Hippocampal formation (tissue), 2 donors: ENCODE measurements at regions not wholly inside any gene's neighbourhood (a gene's known extent, or its start where the extent isn't known, plus 50 kb on each side); places are given as distances from the start of the nearest gene placed in this dataset.

Experiments
- DNase-seq, 2 donors: peaks; one replicate each; lab custom pipeline; 2025; lab: John Stamatoyannopoulos, UW

GRCh38 chr9:81532251-81532650, 157.1 kb downstream of the TLE1 start:
- DNase-seq: no peak

DNA sequence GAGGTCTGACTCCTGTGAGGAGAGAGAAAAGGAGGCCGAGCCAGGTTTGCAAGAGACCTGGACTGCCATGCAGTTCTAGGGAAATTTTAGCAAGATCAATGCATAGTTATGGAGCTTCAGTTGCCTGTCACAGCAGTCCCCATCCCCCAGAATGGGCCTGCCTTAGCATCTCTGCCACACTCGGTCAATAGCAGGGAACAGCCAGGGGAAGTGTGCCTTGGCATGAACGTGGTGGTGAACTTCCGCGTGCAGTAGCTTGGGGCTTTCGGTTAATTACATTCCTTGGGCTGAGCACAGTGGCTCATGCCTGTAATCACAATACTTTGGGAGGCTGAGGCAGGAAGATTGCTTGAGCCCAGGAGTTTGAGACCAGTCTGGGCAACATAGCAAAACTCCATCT, 157.8 kb downstream of the TLE1 start:
- no peak for DNase-seq

- DNase-seq: no peak
Measured at GRCh38 chr9:81530846-81531245, 158.5 kb downstream of the TLE1 start.

GRCh38 chr9:81530310-81530810, 159.0 kb downstream of the TLE1 start:
- no peak for DNase-seq

DNA sequence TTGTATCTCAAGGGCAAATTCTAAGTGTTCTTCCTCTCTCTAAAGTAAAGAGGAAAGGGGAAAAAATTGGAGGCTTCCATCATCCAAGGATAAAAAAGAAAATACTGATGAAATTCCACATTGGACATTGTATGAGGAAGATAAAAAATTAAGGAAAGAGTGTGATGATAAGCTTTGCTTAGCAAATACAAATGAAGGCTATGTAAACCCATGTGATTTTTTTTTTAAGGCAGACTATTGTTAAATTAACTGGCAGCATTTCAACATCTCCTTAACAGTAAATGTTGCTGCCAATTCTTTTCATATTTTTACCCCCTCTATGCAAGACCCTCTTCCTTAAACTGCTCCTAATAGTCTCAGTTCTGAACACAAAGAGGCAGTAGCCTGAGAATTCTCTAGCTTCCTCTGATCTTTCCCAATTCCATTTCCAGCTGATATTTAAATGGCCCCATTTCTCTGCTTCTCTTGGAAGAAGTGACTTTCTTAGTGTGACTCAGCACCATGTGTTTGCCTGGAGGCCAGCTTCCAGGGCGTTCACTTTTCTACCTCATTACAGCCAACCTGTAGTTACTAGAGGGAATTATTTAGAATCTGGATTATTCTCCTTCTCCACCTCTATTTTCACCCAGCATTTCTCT, 159.7 kb downstream of the TLE1 start:
- no peak for DNase-seq

DNA sequence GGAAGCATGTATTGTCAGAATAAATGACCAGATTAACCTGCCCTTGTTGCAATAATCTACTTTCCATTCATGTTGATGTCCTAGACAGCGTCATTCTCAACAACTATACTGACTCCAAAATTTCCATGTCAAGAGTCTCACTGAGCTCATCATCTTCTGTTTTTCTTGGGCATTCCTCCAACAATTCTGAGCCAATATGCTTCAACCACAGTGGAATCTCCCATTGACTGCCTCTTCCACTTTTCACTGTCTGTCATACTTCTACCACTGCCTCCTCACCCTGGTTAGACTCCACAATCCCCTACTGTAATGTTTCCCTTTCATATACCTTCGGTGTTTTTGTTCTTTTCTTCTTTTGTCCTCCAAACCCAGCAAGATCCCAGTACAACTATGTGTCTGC, 162.8 kb downstream of the TLE1 start:
- DNase-seq: no peak

DNA sequence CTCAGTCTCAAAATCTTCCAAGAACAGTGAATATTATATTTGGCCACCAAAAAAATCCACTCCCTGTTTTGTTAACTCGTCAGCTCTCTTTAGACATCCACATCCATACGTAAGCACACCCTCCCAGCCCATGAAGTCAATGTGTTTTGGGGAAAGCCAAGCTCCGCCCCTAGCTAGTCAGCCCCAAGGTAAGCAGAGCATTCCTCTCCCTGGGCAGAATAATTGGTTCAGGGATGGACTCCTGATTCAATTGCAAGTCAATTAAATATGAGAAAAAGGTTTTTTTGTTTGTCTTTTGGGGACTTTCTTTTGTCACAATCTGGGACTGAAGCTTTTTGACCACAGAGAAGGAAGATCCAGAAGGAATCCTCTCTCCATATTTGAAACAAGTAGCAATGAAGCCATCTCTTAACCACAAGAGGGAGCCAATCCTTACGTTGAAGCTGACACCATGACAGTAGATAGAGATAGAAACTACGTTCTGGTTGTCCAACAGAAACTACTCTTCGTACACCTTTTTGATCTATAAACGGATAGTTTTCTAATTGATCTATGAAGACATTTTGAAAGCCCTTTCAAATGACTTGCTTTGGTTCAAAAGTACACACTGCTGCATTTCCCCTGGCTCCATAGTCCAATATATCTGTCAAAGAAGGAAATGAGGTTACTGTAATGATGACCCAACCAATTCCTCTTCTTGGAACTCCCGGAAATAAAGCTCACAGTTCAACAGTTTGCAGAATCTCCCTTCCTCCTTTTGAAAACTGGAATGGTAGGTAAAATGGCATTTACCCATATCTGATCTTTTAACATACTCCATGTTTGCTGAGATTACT, 166.4 kb downstream of the TLE1 start:
- peak in 1 of 2 donors; percentile 63 for DNase-seq

DNA sequence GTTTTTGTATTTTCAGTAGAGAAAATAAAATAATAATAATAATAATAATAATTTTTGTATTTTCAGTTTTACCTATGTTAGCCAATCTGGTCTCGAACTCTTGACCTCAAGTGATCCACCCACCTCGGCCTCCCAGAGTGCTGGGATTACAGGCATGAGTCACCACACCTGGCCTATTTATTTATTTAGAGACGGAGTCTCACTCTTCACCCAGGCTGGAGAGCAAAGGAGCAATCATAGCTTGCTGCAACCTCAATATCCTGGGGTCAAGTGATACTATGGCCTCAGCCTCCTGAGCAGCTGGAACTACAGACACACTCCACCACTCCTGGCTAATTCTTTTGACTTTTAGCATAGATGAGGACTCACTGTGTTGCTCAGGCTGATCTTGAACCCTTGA, 167.5 kb downstream of the TLE1 start:
- no peak for DNase-seq

- DNase-seq: no peak
Measured at GRCh38 chr9:81519816-81520495, 169.4 kb downstream of the TLE1 start.

- no peak for DNase-seq
Measured at GRCh38 chr9:81517954-81518353, 171.4 kb downstream of the TLE1 start.

DNA sequence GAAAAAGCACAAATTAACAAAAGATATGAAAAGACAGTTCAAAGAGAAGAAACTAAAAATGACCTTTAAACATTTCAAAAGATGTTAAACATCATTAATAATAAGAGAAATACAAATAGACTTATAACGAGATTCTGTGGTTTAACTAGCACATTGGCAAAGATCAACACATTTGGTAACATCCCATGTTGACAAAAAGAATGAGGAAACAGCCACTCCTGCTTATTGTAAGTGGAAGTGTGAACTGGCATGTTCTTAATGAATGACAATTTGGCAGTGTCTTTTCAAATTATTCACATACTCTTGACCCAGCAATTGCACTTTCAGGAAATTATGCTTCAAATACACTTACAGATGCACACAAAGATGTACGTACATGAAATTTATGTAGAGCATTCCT, 176.3 kb downstream of the TLE1 start:
- DNase-seq: no peak

DNA sequence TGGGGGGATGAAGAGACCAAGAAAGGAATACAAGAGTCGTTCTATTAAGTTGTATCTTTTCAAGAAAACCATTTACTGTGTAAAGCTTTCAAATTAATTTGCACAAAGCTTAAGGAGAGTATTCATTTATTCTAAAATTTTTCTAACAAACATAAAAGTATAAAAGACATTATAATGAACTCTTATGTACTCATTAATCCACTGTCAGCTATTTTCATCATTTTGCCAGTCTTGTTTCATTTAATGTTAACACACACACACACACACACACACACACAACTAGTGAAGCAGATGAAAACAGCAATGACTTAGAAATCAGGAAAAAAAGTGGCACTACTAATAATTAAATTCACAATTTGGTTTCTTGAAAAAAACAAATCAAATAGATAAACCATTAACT, 176.7 kb downstream of the TLE1 start:
- no peak for DNase-seq

DNA sequence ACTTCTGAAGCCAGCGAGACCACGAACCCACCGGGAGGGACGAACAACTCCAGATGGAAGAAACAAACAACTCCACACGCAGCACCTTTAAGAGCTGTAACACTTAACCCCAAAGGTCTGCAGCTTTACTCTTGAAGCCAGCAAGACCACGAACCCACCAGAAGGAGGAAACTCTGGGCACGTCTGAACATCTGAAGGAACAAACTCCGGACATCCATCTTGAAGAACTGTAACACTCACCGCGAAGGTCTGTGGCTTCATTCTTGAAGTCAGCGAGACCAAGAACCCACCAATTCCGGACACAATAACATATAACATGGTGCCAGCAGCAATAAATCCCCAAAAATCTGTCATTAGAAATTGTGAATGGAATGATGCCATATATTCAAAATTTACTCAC, 180.9 kb downstream of the TLE1 start:
- DNase-seq: no peak

DNA sequence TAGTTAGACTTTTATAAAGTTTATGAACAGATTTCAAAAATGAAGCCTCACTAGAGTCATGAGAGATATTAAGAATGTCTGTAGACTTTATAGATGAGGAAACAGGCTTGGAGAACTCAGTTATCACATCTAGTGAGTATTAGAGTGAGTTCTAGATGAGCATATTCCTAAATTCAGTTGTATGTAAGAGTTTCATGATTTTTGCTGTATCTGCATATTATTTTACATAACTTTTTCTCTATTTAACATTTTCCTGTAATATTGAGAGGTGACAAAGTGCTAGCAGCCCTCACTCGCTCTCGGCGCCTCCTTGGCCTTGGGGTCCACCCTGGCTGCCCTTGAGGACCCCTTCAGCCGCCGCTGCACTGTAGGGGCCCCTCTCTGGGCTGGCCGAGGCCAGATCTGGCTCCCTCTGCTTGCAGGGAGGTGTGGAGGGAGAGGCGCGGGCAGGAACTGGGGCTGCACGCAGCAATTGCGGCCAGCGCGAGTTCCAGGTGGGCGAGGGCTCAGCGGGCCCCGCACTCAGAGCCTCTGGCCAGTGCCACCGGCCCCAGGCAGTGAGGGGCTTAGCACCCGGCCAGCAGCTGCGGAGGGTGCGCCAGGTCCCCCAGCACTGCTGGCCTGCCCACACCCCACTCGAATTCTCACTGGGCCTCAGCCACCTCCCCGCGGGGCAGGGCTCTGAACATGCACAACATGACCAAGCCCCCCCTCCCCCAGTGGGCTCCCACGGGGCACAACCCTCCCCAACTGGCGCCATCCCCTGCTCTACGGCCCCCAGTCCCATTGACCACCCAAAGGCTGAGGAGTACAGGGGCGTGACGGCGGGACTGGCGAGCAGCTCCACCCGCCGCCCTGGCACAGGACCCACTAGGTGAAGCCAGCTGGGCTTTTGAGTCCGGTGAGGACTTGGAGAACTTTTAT, 182.1 kb downstream of the TLE1 start:
- DNase-seq: no peak

DNA sequence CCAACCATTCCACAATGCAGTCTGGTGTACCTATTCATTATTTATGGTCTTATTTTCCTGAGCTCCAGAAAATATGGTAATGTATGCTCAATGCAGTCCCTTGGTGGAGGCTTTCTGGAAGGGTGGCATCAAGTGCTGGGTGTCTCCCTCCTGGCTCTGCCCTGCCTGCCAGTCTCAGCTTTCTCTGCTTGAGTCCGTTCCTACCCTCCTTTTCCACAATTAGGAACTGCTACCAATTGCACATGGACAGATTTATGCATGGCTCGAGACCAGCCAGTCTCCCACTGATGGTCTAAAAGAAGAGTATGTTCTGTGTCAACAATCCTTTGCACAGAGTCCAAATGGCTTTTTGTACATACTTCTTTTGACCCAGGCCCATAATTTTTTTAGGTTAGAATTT, 189.8 kb downstream of the TLE1 start:
- DNase-seq: no peak

DNA sequence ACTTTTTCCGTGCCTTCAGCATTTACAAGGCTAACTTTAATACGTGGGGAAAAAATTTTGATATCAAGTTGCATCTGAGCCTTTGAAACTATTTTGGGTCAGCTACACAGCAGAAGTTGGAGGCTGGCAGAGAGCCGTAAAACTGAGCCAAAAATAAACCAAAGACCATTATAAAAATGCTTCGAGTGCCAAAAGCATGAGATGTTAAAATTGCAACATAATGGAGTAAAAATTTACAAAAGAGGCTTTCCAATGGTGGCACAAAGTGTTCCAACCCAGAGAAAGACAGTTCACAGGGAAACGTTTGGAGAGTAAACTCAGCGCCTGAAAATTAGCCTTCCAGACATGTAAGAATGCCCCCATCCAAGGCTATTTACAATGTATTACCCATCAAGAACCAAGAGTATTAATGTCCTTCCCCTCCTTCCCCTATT, 190.3 kb downstream of the TLE1 start:
- no peak for DNase-seq

DNA sequence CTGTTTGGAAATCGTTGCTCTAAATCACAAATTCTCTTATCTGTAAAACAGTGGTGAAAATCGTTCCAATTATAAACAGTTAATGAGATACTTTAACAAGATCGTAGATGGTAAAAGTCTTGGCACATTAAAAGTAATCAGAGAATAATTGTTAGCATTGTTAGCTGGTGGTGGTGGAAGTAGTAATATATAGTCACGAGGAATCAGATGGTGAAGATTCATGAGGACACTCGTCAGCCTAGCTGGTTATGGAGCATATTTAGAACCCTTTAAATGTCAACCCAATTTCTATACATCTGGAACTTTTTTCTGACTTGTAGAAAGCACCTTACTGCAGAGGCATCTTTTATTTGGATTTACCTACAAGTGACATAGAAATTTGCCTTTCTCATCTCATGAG, 190.8 kb downstream of the TLE1 start:
- DNase-seq: no peak

GRCh38 chr9:81497091-81497490, 192.3 kb downstream of the TLE1 start:
- no peak for DNase-seq

DNA sequence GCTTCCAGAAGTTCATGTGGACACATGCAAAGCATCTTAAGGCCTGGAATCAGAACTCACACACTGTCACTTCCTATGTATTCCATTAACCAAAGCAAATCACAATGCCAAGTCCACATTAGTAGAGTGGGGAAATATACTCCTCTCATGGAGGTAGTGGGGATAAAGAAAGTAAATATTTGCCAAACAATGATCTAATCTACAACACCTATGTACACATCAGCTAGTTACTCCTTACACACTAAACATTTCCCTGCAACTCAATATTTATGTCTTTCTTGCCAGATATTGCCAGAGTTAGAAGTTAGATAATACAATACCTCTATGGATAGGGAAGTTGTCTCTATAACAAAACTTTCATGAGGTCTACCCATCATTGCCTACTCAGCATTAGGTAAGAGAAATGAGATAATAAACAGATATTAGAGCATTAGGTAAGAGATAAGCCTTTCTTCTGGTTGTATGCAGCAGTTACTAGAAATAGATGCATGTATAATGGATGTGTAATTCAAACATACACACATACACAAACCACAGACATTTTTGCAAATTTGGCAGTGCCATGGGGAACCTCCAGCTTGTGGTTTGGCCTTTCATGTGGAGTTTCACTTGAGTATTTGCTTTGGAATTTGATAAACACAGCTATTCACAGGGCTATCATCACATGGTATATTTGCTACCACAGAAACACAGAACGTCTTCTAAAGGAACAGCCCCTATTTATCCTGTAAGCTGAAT, 196.5 kb downstream of the TLE1 start:
- DNase-seq: no peak

DNA sequence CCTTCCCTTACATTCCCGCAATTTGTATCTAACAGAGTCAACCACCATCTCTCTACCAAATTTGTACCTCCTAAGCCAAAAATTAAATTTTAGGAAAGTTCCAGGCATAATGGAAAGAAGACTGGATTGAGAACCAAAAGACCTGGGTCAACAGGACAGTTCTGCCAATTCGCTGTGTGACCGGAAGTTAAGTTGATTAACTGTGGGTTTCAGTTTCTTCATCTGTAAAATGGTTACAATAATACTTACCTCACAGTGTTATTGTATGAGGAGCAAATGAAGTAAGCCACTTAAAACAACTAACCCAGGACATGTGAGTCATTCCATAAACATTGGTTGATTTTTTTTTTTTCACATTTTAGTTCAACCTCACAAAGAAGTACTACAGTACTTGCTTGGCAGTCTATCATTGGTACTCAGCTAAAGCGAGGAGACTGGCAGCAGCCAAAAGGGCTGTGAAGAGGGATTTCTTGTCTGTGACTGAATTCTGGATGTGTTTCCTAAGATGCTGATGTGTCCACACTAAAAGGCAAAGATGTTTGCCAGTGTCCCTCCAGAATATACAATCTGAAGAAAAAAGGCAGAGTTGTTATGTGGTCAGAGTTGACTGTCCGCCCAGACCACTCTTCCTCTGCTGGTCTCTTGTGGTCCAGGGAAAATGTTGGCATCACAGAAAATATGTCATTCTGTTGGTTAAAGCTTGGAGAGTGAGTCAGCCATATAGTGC, 198.6 kb downstream of the TLE1 start:
- no peak for DNase-seq
